Activated naive CD4-positive, alpha-beta T cell treated with anti-CD3 and anti-CD28 coated beads for 36 hours (primary cell): ENCODE measurements at regions not wholly inside any gene's neighbourhood (a gene's known extent, or its start where the extent isn't known, plus 50 kb on each side); places are given as distances from the start of the nearest gene placed in this dataset.
"Not testable (repeated sequence)": the region's sequence is repeated elsewhere in the genome, so short reads cannot be mapped to it uniquely, and the experiment has no call there.

Source experiments
- CTCF ChIA-PET: fragments of 350-600 bp; sonication (Branson Sonifier 250); formaldehyde crosslinking; loops from one replicate; lab custom pipeline; 2021; ENCODE audit warnings: antibody characterized with exemption; lab: Charles Lee
- DNase-seq: peaks from one replicate; pipeline ENCODE4 v3.0.0-alpha.2; 2020
- H3K27ac Mint-ChIP-seq: one replicate; pipeline ENCODE4 v1.8.0; 2021; ENCODE audit warnings: mild to moderate bottlenecking, mixed read lengths
- H3K27me3 Mint-ChIP-seq: one replicate; pipeline ENCODE4 v1.8.0; 2021; ENCODE audit warnings: low read depth, mixed read lengths
- H3K36me3 Mint-ChIP-seq: one replicate; pipeline ENCODE4 v1.8.0; 2021; ENCODE audit warnings: low read depth, mixed read lengths
- H3K4me1 Mint-ChIP-seq: one replicate; pipeline ENCODE4 v1.8.0; 2021; ENCODE audit warnings: low read depth, mixed read lengths
- H3K4me3 Mint-ChIP-seq: one replicate; pipeline ENCODE4 v1.8.0; 2021; ENCODE audit warnings: mild to moderate bottlenecking, moderate library complexity, mixed read lengths
- H3K9me3 Mint-ChIP-seq: one replicate; pipeline ENCODE4 v1.8.0; 2021; ENCODE audit warnings: mixed read lengths
- intact Hi-C: fragments of 100-400 bp; cut with micrococcal nuclease; formaldehyde crosslinking; loops from one replicate; pipeline ENCODE4 v1.15.1; 2023

DNA sequence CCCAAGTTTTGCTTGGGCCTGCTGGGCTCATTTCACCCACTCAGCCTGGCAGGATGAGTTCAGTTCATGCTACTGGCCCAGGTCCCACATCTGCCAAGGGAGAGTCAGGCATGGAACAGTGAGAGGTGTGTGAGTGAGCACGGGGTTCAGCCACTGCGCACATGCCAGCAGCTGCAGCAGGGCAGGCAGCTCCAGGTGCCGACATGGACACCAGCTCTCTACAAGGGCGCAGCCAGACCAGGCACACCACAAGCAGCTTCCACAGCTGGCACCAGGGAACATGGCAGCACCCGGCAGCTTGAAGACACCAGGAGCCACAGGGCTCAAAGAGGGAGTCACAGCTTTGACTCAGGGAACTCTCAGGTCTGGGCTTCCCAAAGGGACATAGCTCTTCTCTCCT lies 938.0 kb downstream of the SORCS3 start:
- intact Hi-C loops, result no loop called here
- H3K4me3 Mint-ChIP-seq, result no peak overlapping the region
- CTCF ChIA-PET, result no interaction called here
- DNase-seq, result no peak
- H3K27ac Mint-ChIP-seq, result no peak overlapping the region
- H3K27me3 Mint-ChIP-seq, result peaks cover 4% of the 10 kb centered on the region
- H3K4me1 Mint-ChIP-seq, result no peaks in the 10 kb centered on the region
- H3K9me3 Mint-ChIP-seq, result peaks cover 14% of the 10 kb centered on the region
- H3K36me3 Mint-ChIP-seq, result no peaks in the 10 kb centered on the region

DNA sequence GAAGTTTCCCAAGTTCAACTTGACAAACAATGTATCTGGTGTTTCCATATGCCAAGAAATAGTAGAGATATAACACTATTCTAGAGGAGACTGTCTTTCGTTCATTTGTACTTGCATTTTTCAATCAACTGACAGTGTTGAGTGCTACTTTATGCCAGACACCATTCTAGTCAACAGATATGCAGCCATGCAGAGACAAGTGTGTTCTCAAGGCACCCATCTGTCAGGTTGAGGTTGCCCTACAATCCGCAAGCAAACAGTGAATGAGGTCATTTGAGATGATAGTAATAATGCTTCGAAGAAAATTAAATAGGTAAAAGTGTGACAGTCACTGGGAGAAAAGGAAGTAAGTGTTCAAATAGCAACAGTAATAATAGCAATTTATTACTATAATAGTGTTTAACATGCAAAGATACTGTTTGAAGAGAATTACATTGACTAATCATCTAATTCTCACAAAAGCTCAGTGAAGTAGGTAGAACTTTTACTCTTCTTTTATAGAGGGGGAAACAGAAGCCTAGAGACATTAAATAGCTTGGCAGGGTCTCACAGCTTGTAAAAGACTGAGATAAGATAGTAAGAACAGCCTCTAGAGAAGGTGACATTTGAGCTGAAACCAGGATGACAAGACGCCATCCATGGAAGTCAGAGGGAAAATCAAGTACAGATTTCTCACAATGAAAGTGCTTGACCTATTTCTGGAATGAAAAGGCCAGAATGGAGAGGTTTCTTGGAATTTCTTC lies 936.9 kb downstream of the SORCS3 start:
- no peak overlapping the region for H3K27ac Mint-ChIP-seq
- no peaks in the 10 kb centered on the region for H3K4me1 Mint-ChIP-seq
- intact Hi-C loops, result no loop called here
- no peak for DNase-seq
- no peaks in the 10 kb centered on the region for H3K36me3 Mint-ChIP-seq
- peaks cover 4% of the 10 kb centered on the region for H3K27me3 Mint-ChIP-seq
- CTCF ChIA-PET, result no interaction called here
- H3K9me3 Mint-ChIP-seq, result peaks cover 19% of the 10 kb centered on the region
- H3K4me3 Mint-ChIP-seq, result no peak overlapping the region

DNA sequence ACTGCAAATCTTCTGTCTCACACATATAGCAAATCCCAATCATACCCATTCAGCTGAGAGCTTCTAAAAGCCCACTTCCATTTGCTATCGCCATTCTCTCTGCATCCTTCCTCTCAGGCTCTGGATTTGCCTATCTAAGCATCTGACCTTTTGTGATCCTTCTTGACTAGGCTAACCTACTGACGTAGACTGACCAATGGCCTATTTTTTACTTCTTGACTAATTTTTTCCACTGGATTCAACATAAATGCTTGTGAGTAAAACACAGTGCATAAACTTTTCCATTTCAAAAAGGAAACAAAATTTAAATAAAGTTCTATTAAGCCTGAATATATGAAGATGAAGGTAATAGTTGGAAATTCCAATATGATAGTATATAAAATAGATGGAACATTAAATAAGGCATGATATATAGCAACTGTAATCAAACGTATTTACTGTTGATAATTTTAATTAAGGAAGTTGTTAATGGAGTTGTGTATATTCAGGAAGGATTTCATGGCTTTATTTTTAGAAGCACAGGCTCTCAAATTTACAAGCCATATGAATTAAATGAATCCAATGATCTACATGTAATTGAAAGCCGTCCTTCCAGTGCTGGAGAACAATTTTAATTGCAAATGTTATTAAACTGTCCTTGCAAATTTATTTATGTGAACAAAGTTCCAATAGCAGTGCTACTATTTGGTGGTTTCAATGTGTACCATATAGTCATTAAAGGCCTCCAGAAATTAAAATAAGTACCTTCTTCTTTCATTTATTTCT lies 918.4 kb downstream of the SORCS3 start:
- intact Hi-C loops, result no loop called here
- no peaks in the 10 kb centered on the region for H3K4me1 Mint-ChIP-seq
- H3K36me3 Mint-ChIP-seq, result no peaks in the 10 kb centered on the region
- no peak overlapping the region for H3K4me3 Mint-ChIP-seq
- DNase-seq, result no peak
- no peak overlapping the region for H3K27ac Mint-ChIP-seq
- peaks cover 4% of the 10 kb centered on the region for H3K9me3 Mint-ChIP-seq
- H3K27me3 Mint-ChIP-seq, result peaks cover 3% of the 10 kb centered on the region
- CTCF ChIA-PET, result no interaction called here

DNA sequence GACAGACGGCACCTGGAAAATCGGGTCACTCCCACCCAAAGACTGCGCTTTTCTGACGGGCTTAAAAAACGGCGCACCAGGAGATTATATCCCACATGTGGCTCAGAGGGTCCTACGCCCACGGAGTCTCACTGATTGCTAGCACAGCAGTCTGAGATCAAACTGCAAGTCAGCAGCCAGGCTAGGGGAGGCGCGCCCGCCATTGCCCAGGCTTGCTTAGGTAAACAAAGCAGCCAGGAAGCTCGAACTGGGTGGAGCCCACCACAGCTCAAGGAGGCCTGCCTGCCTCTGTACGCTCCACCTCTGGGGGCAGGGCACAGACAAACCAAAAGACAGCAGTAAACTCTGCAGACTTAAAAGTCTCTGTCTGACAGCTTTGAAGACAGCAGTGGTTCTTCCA lies 909.4 kb downstream of the SORCS3 start:
- CTCF ChIA-PET, H3K9me3 Mint-ChIP-seq, H3K4me1 Mint-ChIP-seq, DNase-seq, H3K4me3 Mint-ChIP-seq, intact Hi-C loops, H3K27ac Mint-ChIP-seq, H3K27me3 Mint-ChIP-seq, H3K36me3 Mint-ChIP-seq: not testable (repeated sequence)

DNA sequence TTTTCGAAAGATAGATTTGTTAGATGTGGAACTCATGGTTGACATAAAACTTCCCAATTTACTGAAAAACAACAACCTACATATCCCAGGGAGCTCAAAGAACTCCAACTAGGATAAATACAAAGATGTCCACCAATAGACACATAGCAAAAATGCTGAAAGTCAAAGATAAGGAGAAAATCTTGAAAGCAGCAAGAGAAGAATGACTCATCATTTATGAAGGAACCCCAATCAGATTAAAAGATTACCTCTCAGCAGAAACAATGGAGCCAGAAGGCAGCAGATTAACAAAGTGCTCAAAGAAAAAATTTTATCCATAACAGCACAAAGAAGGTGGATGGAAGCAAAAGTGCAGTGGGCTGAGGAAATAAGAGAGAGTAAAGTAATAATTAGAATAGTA lies 908.6 kb downstream of the SORCS3 start:
- H3K4me3 Mint-ChIP-seq, result no peak overlapping the region
- DNase-seq, result no peak
- CTCF ChIA-PET, result no interaction called here
- intact Hi-C loops, result no loop called here
- no peaks in the 10 kb centered on the region for H3K36me3 Mint-ChIP-seq
- H3K27me3 Mint-ChIP-seq, result no peaks in the 10 kb centered on the region
- peaks cover 3% of the 10 kb centered on the region for H3K9me3 Mint-ChIP-seq
- H3K4me1 Mint-ChIP-seq, result no peaks in the 10 kb centered on the region
- H3K27ac Mint-ChIP-seq, result no peak overlapping the region

DNA sequence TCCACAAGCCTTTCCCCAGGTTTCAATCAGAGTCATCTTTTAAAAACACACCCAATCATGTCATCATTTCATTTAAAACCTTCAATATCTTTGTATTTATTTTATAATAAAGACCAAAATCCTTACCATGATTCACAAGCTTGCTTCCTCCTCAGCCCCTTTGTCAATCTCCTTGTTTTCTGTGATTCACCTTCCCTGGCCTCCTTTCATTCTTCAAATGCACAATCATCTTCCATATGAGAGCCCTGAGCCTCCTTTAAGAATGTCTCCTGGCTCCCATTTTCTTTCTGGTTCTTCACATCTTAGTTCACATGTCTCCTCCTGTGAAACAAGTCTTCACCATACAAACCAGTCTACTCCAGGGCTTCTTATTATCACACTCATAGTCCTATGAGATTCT lies 904.0 kb downstream of the SORCS3 start:
- CTCF ChIA-PET, result no interaction called here
- Mint-ChIP-seq H3K9me3 (no peaks in the 10 kb centered on the region), H3K36me3 (no peaks in the 10 kb centered on the region), H3K27ac (no peak overlapping the region), H3K27me3 (no peaks in the 10 kb centered on the region), H3K4me1 (no peaks in the 10 kb centered on the region), H3K4me3 (no peak overlapping the region)
- intact Hi-C loops, result no loop called here
- DNase-seq, result no peak

DNA sequence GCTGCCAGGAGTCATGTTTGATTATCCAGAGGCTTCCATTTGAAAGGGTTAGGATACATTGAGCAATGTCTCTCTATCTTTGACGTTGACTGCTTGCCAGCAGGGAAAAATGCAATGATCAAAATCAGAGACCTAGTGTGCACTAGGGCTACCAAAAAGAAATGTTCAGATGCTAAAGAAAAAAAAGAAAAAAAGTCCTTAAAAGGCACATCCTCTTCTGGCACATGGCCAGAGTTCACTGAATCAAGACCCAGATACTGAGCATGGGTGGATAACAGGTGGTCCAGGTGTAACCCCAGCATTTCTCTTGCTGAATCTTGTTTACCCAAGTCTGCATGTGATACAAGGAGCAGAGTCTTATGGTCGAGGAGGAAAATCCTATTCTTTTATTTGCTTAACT lies 899.3 kb downstream of the SORCS3 start:
- H3K4me1 Mint-ChIP-seq, result no peaks in the 10 kb centered on the region
- H3K36me3 Mint-ChIP-seq, result no peaks in the 10 kb centered on the region
- intact Hi-C loops, result no loop called here
- no peak overlapping the region for H3K27ac Mint-ChIP-seq
- no peaks in the 10 kb centered on the region for H3K9me3 Mint-ChIP-seq
- CTCF ChIA-PET, result no interaction called here
- H3K27me3 Mint-ChIP-seq, result no peaks in the 10 kb centered on the region
- no peak for DNase-seq
- H3K4me3 Mint-ChIP-seq, result no peak overlapping the region

DNA sequence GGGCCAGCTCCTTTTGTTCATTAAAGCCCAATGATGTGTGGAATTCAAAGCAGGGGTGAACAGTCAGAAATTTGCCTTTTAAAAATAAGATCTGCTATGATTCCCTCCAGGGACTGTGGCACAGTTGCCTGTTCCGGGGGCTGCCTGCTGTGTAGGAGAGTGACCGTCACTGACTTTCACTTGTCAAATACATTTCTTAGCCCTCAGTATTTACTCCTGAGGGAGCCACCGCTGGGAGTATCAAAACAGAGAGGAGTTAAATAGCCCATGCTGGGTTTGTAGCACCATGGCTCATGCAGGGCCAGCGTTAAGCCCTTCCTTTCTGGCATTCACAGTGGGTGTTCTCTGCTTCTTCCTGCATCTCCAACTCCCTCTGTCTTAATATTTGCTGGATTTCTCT lies 897.8 kb downstream of the SORCS3 start:
- no peaks in the 10 kb centered on the region for H3K4me1 Mint-ChIP-seq
- no peaks in the 10 kb centered on the region for H3K36me3 Mint-ChIP-seq
- H3K27ac Mint-ChIP-seq, result no peak overlapping the region
- H3K4me3 Mint-ChIP-seq, result no peak overlapping the region
- no peaks in the 10 kb centered on the region for H3K27me3 Mint-ChIP-seq
- intact Hi-C loops, result no loop called here
- no peaks in the 10 kb centered on the region for H3K9me3 Mint-ChIP-seq
- CTCF ChIA-PET, result no interaction called here
- no peak for DNase-seq

DNA sequence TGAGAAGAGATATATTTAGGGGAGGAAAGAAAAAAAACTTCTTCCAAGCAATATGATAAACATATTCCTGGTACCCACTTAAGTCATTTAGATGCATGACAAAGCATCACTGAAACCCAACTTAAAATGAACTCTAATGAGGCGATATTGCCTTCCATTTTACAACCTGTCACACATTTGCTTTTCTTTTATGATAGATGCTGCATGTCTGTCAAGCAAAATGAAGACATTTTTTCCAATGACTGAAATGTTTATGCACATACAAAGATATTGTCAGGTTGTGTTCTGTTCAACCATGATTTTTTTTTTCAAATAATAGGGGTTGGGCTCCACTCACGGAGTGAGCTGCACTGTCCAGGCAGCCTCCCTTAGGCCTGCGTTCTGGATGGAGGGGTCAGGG lies 894.4 kb downstream of the SORCS3 start:
- intact Hi-C loops, result no loop called here
- CTCF ChIA-PET, result no interaction called here
- Mint-ChIP-seq H3K27me3 (no peaks in the 10 kb centered on the region), H3K4me1 (no peaks in the 10 kb centered on the region), H3K4me3 (no peak overlapping the region), H3K36me3 (no peaks in the 10 kb centered on the region), H3K9me3 (peaks cover 9% of the 10 kb centered on the region), H3K27ac (no peak overlapping the region)
- no peak for DNase-seq

DNA sequence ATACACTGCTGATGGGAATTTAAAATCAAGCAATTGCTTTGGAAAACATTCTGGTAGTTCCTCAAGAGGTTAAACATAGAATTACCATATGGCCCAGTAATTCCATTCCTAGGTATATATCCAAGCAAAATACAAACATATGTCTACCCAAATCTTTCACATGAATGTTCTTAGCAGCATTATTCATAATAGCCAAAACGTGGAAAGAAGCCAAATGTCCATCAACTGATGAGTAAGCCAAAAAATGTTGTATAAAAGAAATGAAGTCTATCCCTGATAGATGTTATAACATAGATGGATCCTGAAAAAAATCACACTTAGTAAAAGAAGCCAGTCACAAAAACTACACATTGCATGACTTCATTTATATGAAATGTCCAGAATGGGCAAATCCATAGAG lies 893.0 kb downstream of the SORCS3 start:
- Mint-ChIP-seq H3K36me3 (no peaks in the 10 kb centered on the region), H3K4me1 (no peaks in the 10 kb centered on the region), H3K9me3 (peaks cover 9% of the 10 kb centered on the region), H3K4me3 (no peak overlapping the region), H3K27me3 (no peaks in the 10 kb centered on the region), H3K27ac (no peak overlapping the region)
- intact Hi-C loops, result no loop called here
- CTCF ChIA-PET, result no interaction called here
- no peak for DNase-seq

DNA sequence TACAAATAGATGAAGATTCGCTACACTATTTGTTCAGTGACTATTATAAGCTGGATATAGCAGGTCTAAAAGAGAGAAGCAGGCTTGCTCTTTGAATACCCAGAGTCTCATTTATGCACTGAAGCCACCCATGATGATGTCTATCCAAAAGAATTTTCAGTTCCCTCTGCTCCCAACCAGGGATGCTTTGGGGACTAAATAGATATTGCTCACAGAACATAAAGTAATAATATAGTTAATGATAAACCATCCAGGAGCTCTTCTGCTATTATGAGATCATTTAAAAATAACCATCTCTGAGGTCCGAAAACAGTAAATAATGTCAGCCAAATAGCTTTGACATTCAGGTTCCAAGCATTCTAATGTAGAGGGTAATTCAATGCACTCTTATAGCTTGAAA lies 875.4 kb downstream of the SORCS3 start:
- Mint-ChIP-seq H3K27ac (no peak overlapping the region), H3K36me3 (no peaks in the 10 kb centered on the region), H3K9me3 (no peaks in the 10 kb centered on the region), H3K27me3 (peaks cover 2% of the 10 kb centered on the region), H3K4me1 (no peaks in the 10 kb centered on the region), H3K4me3 (no peak overlapping the region)
- intact Hi-C loops, result no loop called here
- DNase-seq, result no peak
- CTCF ChIA-PET, result no interaction called here

DNA sequence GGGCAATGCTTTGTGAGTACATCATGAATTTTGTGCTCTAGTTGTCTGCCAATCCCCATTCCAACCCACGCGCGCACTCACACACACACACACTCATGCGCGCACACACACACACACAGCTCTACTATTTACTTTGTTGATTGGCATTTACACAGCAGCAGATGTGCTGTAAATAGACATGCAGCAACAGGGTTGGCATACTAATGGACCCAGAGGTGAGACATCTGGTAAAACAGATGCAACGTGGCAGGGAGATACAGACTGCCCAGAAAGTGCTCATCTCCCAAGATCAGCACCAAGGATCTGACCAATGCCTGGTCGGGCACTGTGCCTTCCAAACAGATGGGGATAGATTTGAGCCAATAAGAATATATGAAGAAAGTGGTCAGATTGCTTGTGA lies 873.0 kb downstream of the SORCS3 start:
- H3K27ac Mint-ChIP-seq, result no peak overlapping the region
- no peaks in the 10 kb centered on the region for H3K36me3 Mint-ChIP-seq
- no peak for DNase-seq
- H3K27me3 Mint-ChIP-seq, result peaks cover 8% of the 10 kb centered on the region
- intact Hi-C loops, result no loop called here
- no peaks in the 10 kb centered on the region for H3K4me1 Mint-ChIP-seq
- H3K4me3 Mint-ChIP-seq, result no peak overlapping the region
- CTCF ChIA-PET, result no interaction called here
- no peaks in the 10 kb centered on the region for H3K9me3 Mint-ChIP-seq

DNA sequence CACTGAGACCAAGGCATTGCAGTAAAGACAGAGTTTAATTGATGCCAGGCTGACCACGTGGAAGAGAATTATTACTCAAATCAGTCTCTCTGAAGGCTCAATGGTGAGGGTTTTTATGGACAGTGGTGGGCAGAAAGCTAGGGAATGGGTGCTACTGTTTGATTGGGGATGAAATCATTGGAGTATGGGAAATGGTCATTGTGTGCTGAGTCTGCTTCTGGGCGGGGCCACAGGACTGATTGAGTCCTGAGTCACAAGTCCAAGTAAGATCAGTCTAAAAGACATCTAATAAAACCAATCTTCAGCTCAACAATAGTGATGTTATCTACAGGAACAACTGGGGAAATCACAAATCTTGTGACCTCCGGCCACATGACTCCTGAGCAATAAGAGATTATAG lies 868.4 kb downstream of the SORCS3 start:
- Mint-ChIP-seq H3K9me3 (no peaks in the 10 kb centered on the region), H3K4me1 (no peaks in the 10 kb centered on the region), H3K4me3 (no peak overlapping the region), H3K27me3 (peaks cover 6% of the 10 kb centered on the region), H3K27ac (no peak overlapping the region), H3K36me3 (no peaks in the 10 kb centered on the region)
- intact Hi-C loops, result no loop called here
- CTCF ChIA-PET, result no interaction called here
- no peak for DNase-seq
